A172 (cell line): ENCODE measurements at regions not wholly inside any gene's neighbourhood (a gene's known extent, or its start where the extent isn't known, plus 50 kb on each side); places are given as distances from the start of the nearest gene placed in this dataset.
"Not testable (repeated sequence)": the region's sequence is repeated elsewhere in the genome, so short reads cannot be mapped to it uniquely, and the experiment has no call there.

ENCODE experiments used
- DNase-seq: peaks from one replicate; pipeline ENCODE4 v3.0.0-alpha.2; 2015; ENCODE audit warnings: low spot score

DNA sequence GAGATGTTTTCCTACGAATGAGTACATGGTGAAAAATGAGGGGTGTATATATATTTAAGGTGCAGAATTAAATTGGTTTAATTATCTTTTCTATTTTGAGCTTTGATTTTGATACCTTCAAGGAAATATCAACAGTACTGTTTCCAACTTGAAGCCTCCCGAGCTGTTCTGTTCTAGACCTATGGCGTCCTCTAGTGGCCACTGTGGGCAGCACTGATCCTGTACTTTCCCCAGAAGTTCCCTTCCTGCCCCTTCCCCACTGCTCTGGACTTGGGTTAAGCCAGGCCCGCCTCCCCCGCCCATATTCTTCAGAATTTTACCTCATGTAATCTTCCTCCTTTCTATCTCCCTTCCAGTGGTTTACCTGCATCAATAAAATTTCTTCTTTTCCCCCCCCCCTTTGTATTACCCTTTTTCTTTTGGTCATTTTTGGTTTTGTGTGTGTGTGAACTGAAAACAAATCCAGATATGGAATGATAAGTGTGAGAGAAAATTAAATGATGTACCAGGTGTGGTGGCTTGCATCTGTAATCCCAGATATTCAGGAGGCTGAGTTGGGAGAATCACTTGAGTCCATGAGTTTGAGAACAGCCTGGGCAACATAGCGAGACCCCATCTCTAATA, 1643.5 kb downstream of the TP53TG3F start:
- no peak for DNase-seq

DNA sequence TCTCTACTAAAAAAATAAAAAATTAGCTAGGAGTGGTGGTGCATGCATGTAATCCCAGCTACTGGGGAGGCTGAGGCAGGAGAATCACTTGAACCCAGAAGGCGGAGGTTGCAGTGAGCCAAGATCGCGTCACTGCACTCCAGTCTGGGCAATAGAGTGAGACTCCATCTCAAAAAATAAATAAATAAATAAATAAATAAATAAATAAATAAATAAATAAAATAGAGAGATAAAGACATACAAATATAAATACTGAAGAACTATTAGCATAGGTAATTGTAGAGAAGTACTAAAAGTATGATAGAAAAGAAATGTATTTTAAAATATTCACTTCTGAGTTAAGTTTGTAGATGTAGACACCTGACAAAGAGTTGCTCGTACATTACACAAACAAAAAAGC, 1652.4 kb downstream of the TP53TG3F start:
- DNase-seq = not testable (repeated sequence)

DNA sequence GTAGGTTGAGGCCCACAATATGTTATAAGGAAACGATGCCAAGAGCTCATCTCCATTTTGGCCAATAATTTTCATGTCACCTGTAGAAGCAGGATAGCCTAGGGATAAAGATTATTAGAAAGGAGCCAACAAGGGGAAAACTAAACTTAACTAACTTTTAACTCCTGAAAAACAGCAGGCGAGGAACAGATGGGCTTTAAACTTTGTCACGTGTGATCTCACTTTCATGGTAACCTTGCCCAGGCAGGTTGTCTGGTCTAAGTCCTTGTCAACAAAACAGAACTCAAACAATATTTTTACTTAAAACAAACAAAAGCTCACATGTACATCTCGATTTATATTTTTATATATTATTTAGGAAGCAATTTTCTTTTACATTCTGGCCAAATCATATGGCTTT, 1672.0 kb downstream of the TP53TG3F start:
- DNase-seq = no peak

- no peak for DNase-seq
These were observed 1675.1 kb downstream of the TP53TG3F start for GRCh38 chr16:35134471-35134870.

GRCh38 chr16:35140293-35140986, 1681.0 kb downstream of the TP53TG3F start:
- DNase-seq = no peak

DNA sequence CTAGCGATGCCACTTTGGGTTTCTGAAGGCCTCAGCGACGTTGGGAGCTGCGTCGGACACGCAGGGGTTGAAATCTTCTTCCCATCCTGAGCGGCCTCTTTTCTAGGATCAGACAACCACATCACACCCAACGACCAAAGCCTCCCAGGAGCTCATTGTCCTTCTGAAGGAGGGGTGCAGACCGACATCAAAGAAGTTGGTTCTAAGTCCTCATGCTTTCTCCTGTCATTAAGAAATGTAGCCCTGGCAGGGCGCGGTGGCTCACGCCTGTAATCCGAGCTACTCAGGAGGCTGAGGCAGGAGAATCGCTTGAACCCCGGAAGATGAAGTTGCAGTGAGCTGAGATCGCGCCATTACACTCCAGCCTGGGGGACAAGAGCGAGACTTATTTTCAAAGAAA, 1681.9 kb downstream of the TP53TG3F start:
- DNase-seq = no peak

GRCh38 chr16:35142147-35142808, 1682.9 kb downstream of the TP53TG3F start:
- no peak for DNase-seq

- no peak for DNase-seq
These were observed 1683.4 kb downstream of the TP53TG3F start for GRCh38 chr16:35142809-35143192.

DNA sequence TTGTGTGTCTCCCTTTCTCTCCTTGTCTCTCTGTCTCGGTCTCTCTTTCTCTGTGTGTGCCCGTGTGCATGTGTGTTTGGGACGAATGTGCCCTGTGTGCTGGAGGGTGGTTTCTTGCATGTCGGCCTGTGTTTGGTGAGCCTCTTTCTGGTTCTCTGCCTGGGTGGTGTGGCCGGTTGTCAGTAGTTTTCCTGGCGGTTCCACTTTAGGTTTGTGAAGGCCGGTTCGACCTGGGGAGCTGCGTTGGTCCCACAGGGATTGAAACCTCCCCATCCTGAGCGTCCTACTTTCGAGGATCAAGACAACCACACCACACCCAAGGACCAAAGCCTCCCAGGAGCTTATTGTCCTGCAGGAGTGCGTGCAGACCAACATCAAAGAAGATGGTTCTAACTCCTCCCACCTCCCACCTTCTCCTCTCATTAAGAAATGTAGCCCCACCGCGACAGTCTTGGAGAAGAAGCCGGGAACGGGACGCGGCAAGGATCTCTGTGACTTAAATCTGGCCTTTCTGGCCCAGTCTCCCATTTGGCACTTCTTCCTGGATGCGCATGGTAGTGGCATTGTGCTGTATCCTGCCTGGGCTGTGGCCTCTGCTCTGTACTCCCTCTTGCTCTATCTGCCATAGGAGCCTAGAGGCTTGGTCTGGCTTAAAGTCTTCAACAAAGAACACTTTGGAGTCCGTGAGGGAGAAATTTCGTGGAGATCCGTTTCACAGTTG, 1685.0 kb downstream of the TP53TG3F start:
- no peak for DNase-seq

GRCh38 chr16:35146031-35146710, 1686.8 kb downstream of the TP53TG3F start:
- no peak for DNase-seq

GRCh38 chr16:35146723-35147458, 1687.5 kb downstream of the TP53TG3F start:
- DNase-seq = no peak

DNA sequence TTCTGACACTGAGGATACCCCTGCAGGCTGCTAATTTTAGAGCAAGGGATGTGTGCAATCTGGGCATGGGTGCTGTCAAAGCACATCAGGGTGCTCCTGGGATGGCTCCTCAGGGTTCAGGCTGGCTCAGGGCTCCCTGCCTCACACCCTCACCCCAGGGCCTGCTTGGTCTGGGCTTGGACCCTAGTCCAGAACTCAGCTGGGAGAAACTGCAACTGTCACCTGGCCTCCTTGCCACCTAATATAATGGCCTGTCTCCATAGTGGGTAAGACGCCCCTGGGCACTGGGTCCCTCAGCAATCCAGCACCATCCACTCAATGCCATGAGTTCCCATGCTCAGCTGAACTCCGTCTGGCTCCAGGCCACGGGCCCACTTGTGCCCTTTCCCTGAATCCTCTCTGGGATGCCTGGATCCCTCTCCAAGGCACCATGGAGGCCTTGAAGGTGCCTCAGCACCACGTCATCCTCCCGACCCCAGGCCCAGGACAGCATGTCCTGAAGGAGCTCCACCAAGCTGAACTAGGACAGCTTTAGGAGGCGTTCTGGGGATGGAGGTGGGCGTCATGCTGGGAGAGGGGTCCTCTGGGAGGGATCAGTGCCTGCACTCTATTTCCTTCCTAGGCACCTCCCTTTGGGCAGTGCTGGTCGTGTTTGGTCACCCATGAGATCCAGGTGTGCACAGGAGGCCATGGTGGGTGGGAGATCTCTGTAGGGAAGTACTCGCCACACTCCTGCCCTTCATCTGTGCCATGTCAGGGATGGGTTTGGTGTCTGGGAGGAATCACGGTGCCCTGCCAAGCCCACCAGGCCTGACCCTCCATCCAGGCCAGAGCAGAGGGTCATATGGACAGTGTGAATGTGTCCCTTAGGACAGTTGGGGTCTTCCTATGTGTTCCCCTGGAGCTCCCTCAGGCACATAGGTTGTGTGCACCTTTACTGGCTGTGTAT, 1688.4 kb downstream of the TP53TG3F start:
- no peak for DNase-seq

DNA sequence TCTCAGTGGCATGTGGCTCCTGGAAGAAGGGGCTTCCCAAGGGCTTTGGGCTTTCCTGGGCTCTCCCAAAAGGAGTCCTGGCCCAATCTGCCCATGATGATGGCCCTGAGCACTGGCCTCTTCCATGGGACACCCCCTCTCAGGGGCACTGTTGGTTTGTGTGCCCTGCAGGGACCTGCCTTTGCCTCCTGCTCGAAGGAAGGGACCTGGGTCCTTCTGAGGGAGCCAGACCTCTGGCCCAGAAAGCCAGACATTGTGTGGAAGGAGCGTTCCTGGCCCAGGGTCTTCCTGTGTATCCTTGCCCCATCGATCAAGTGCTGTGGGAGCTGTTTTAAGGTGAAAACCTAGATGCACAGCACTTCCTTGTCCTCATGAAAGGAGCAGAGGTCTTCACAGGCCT, 1689.3 kb downstream of the TP53TG3F start:
- no peak for DNase-seq

GRCh38 chr16:35149550-35149949, 1690.1 kb downstream of the TP53TG3F start:
- no peak for DNase-seq

GRCh38 chr16:35150805-35151312, 1691.4 kb downstream of the TP53TG3F start:
- DNase-seq = no peak

DNA sequence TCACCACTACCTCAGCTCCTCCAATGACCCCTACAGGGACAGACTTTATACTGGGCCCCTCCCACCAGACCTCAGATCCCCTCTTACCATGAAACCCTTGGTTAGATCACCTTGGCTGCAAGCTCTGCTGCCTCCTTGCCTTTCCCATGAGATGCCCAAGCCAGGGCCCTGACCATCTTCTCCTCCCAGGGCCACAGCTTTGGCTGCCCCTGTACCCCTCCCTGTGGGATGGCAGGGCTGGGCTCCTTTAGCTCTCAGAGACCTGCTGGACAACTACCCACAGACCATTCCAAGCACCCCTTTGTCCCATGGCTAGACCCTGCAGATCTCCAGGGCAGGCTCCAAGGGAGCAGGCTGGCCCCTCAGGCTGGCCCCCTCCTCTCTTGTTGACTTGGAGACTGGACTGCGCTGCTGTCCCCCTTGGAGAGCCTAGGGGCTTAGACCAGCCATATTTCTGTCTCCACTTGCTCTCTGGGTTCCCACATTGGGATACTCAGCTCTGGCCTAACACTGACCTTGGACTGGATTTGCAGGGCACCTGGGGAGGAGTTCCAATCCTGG, 1692.7 kb downstream of the TP53TG3F start:
- no peak for DNase-seq

- no peak for DNase-seq
These were observed 1695.2 kb downstream of the TP53TG3F start for GRCh38 chr16:35154627-35155026.

DNA sequence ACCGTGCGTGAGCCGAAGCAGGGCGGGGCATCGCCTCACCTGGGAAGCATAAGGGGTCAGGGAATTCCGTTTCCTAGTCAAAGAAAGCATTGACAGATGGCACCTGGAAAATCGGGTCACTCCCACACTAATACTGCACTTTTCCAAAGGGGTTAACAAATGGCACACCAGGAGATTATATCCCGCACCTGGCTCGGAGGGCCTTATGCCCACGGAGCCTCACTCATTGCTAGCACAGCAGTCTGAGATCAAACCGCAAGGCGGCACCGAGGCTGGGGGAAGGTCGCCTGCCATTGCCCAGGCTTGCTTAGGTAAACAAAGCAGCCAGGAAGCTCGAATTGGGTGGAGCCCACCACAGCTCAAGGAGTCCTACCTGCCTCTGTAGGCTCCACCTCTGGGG, 1698.1 kb downstream of the TP53TG3F start:
- not testable (repeated sequence) for DNase-seq

- not testable (repeated sequence) for DNase-seq
These were observed 1709.9 kb downstream of the TP53TG3F start for GRCh38 chr16:35169324-35169723.
